Esophagus squamous epithelium (tissue), 5 donors: ENCODE measurements at regions not wholly inside any gene's neighbourhood (a gene's known extent, or its start where the extent isn't known, plus 50 kb on each side); places are given as distances from the start of the nearest gene placed in this dataset.

Source experiments
- DNase-seq: peaks from one replicate; lab custom pipeline; 2025; lab: John Stamatoyannopoulos, UW
- H3K27ac ChIP-seq, 4 donors: fragments of 200-600 bp; sonication (generic); one replicate each; pipeline ENCODE4 v1.5.1; 2016 to 2019; ENCODE audit warnings: mild to moderate bottlenecking in 1 of 4
- H3K27me3 ChIP-seq, 4 donors: fragments of 200-600 bp; sonication (generic); 1 replicate in 3 of 4; 2 replicates in 1 of 4; pipeline versions ENCODE4 v1.5.1 to v1.6.0; 2017 to 2021; ENCODE audit warnings: antibody characterized with exemption in 1 of 4
- H3K36me3 ChIP-seq, 3 donors: fragments of 200-600 bp; sonication (generic); one replicate each; pipeline ENCODE4 v1.5.1; 2016 to 2019
- H3K4me1 ChIP-seq, 3 donors: fragments of 200-600 bp; sonication (generic); one replicate each; pipeline ENCODE4 v1.5.1; 2017 to 2019
- H3K4me3 ChIP-seq, 4 donors: fragments of 200-600 bp; sonication (generic); 1 replicate in 3 of 4; 2 replicates in 1 of 4; pipeline ENCODE4 v1.5.1; 2016 to 2019; ENCODE audit warnings: mild to moderate bottlenecking in 2 of 4, moderate library complexity in 1 of 4
- H3K9me3 ChIP-seq, 3 donors: fragments of 200-600 bp; sonication (generic); one replicate each; pipeline ENCODE4 v1.5.1; 2016 to 2019
- POLR2A ChIP-seq, 4 donors: fragments of 450-650 bp; IDR thresholded peaks; one replicate each; pipeline ENCODE4 v1.6.1; 2017; ENCODE audit warnings: antibody characterized with exemption in 4 of 4, mild to moderate bottlenecking in 4 of 4, moderate library complexity in 3 of 4
- WGBS, 2 donors: methylation state at CpG; one replicate each; pipeline ENCODE4 v1.1.5; 2018; 5-methylcytosine and 5-hydroxymethylcytosine counted together
- intact Hi-C: fragments of 100-400 bp; cut with DNase I; formaldehyde crosslinking; loops from one replicate; pipeline ENCODE4 v1.15.0; 2022
- TF ChIP-seq, protein P1 (sequence below), 6 experiments: fragments of 450-650 bp in 4 of 6; fragments of 200-600 bp in 2 of 6; sonication (generic) in 2 of 6; IDR thresholded peaks; one replicate each; pipeline ENCODE4 v1.5.1; 2016 to 2019; ENCODE audit warnings: antibody characterized with exemption in 6 of 6, mild to moderate bottlenecking in 4 of 6, moderate library complexity in 4 of 6
- donor health status: DM: yes; HTN: yes; CAD: no.

DNA sequence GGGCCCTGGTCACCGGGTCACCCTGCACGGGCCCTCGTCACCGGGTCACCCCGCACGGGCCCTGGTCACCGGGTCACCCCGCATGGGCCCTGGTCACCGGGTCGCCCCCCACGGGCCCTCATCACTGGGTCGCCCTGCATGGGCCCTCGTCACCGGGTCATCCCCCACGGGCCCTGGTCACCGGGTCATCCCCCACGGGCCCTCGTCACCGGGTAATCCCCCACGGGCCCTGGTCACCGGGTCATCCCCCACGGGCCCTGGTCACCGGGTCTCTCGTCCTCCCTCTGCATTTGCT lies 77.6 kb downstream of the RIPK4 start:
- WGBS, 2 donors = 93 to 97% methylated on average over 12 to 14 of the region's 24 CpGs
- H3K36me3 ChIP-seq = no peaks in the 10 kb centered on the region
- intact Hi-C loops = no loop called here

DNA sequence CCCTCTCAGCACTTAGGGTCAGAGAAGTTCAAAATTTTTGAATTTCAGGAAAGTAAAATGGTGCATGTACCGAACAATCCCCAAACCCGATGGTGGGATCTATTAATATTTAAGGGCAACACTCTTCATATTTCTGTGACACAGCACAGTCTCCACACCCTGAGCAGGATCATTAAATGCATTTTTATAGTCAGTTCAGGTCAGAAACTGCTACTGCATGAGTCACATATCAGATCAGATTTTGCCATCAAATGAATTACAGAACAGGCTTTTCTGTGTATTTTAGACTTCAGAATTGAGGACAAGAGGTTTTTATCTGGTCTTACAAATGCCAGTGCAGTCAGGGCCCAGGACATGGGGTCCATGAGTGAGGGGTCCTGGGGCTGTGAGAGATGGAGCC lies 79.2 kb downstream of the RIPK4 start:
- H3K4me3 ChIP-seq = no peak overlapping the region
- peaks cover 0 to 11% (median 0%) of the 10 kb centered on the region in 4 donors for H3K27me3 ChIP-seq
- H3K27ac ChIP-seq = peak overlapping the region in 3 of 4 donors; percentile 15 to 67 (median 62)
- peaks cover 24 to 70% (median 29%) of the 10 kb centered on the region in 3 donors for H3K4me1 ChIP-seq
- H3K36me3 ChIP-seq = no peaks in the 10 kb centered on the region
- no peaks in the 10 kb centered on the region for H3K9me3 ChIP-seq
- TF ChIP-seq POLR2A (IDR thresholded peaks at IDR 0.05) = no peak
- TF ChIP-seq, protein P1, sequence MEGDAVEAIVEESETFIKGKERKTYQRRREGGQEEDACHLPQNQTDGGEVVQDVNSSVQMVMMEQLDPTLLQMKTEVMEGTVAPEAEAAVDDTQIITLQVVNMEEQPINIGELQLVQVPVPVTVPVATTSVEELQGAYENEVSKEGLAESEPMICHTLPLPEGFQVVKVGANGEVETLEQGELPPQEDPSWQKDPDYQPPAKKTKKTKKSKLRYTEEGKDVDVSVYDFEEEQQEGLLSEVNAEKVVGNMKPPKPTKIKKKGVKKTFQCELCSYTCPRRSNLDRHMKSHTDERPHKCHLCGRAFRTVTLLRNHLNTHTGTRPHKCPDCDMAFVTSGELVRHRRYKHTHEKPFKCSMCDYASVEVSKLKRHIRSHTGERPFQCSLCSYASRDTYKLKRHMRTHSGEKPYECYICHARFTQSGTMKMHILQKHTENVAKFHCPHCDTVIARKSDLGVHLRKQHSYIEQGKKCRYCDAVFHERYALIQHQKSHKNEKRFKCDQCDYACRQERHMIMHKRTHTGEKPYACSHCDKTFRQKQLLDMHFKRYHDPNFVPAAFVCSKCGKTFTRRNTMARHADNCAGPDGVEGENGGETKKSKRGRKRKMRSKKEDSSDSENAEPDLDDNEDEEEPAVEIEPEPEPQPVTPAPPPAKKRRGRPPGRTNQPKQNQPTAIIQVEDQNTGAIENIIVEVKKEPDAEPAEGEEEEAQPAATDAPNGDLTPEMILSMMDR (IDR thresholded peaks at IDR 0.05) = no peak
- intact Hi-C loops = no loop called here
- no peak for DNase-seq
- WGBS, 2 donors = 67 to 84% methylated on average over 2 of the region's 2 CpGs

More for the DNA sequence above, 77.6 kb downstream of the RIPK4 start:
- Histone ChIP-seq H3K4me3 (no peak overlapping the region), H3K27ac (no peak overlapping the region), H3K27me3 (peaks cover 0 to 21% (median 0%) of the 10 kb centered on the region in 4 donors), H3K4me1 (peaks cover 10 to 54% (median 17%) of the 10 kb centered on the region in 3 donors), H3K9me3 (no peaks in the 10 kb centered on the region)
- TF ChIP-seq POLR2A (IDR thresholded peaks at IDR 0.05) = no peak
- TF ChIP-seq, protein P1 (IDR thresholded peaks at IDR 0.05) = no peak
- DNase-seq = no peak

DNA sequence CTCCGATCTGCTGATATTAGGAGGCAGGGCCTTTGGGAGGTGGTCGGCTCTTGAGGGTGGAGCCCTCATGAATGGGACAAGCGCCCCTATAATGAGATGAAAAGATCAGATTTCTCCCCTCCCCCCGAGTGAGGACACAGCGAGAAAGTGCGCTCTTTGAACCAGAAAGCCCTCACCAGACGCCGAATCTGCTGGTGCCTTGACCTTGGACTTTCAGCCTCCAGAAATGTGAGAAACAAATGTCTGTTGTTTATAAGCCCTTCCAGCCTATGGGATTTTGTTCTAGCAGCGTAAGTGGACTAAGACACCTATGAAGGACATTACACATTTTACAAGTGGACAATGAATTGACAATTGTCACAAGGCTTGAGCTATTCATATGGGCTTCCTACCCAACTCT lies 80.2 kb downstream of the RIPK4 start:
- Histone ChIP-seq H3K27ac (no peak overlapping the region), H3K36me3 (no peaks in the 10 kb centered on the region), H3K4me1 (peaks cover 32 to 70% (median 37%) of the 10 kb centered on the region in 3 donors), H3K9me3 (no peaks in the 10 kb centered on the region), H3K27me3 (peaks cover 0 to 13% (median 0%) of the 10 kb centered on the region in 4 donors), H3K4me3 (no peak overlapping the region)
- intact Hi-C loops = no loop called here
- no peak for DNase-seq
- 82 to 88% methylated on average over 9 of the region's 9 CpGs for WGBS, 2 donors
- TF ChIP-seq, protein P1 (IDR thresholded peaks at IDR 0.05) = no peak
- TF ChIP-seq POLR2A (IDR thresholded peaks at IDR 0.05) = no peak

GRCh38 chr21:41685511-41686149 lies 81.2 kb downstream of the RIPK4 start:
- Histone ChIP-seq H3K36me3 (no peaks in the 10 kb centered on the region), H3K4me1 (peaks cover 34 to 77% (median 39%) of the 10 kb centered on the region in 3 donors), H3K27me3 (peaks cover 0 to 24% (median 0%) of the 10 kb centered on the region in 4 donors), H3K27ac (peak overlapping the region; percentile 94 to 97 (median 94)), H3K9me3 (no peaks in the 10 kb centered on the region), H3K4me3 (no peak overlapping the region)
- DNase-seq = no peak
- intact Hi-C loops = no loop called here
- 63 to 80% methylated on average over 2 to 4 of the region's 8 CpGs for WGBS, 2 donors
- no peak for TF ChIP-seq POLR2A (IDR thresholded peaks at IDR 0.05)
- TF ChIP-seq, protein P1 (IDR thresholded peaks at IDR 0.05) = no peak

DNA sequence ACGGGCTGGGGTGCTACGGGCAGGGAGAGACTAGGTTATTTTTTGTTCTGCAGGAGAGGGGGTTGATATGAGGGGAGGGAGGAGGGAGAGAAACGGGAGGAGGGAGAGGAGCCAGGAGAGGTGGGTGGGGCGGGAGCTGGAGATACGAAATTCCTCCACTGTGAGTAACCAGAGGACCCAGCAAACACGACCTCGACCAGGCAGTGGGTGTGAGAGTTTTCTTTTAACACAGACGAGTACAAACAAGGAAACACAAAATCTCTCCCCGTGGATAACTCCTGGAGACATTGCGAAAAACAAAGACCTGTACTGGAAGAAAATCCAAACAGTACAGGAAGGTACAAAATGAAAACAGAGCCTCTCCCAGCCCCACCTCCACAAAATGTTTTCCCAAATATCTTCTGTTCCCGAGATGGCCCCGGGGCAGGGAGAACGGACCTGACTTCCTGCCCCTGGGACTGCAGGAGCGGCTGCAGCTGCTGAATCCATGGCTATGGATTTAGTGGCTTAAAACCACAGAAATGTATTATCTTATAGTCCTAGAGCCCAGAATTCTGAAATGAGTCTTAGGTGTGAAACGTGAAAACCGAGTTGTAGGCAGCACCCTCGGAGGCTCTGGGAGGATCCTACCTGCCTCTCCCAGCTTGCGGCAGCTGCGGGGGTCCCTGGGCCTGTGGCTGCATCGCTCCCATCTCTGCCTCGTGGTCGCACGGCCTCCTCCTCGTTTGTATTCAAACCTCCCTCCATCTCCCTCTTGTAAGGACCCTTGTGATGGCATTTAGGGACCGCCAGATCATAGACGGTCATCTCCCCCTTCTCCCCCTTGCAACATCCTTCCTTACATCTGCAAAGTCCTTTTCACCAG lies 82.2 kb downstream of the RIPK4 start:
- 35 to 42% methylated on average over 26 of the region's 26 CpGs for WGBS, 2 donors
- Histone ChIP-seq H3K9me3 (no peaks in the 10 kb centered on the region), H3K36me3 (no peaks in the 10 kb centered on the region), H3K27ac (peak overlapping the region; percentile 94 to 97 (median 94)), H3K4me3 (no peak overlapping the region), H3K4me1 (peaks cover 34 to 87% (median 42%) of the 10 kb centered on the region in 3 donors), H3K27me3 (peaks cover 0 to 24% (median 0%) of the 10 kb centered on the region in 4 donors)
- intact Hi-C loops = no loop called here
- TF ChIP-seq, protein P1 (IDR thresholded peaks at IDR 0.05) = no peak
- no peak for TF ChIP-seq POLR2A (IDR thresholded peaks at IDR 0.05)
- DNase-seq = no peak
